ENCODE measurements at regions not wholly inside any gene's neighbourhood (a gene's known extent, or its start where the extent isn't known, plus 50 kb on each side); places are given as distances from the start of the nearest gene placed in this dataset.

- Histone ChIP-seq H3K9me3 (no peaks in the 10 kb centered on the region), H3K36me3 (no peaks in the 10 kb centered on the region), H3K27ac (no peak overlapping the region), H3K4me1 (no peaks in the 10 kb centered on the region), H3K27me3 (no peaks in the 10 kb centered on the region), H3K4me3 (no peak overlapping the region)
- TF ChIP-seq CTCF (IDR thresholded peaks at IDR 0.05) = no peak
- TF ChIP-seq POLR2A (IDR thresholded peaks at IDR 0.05) = no peak
- no peak for DNase-seq
These were observed 172.7 kb upstream of the NR5A2 start for GRCh38 chr1:199854686-199855321.

GRCh38 chr1:199855580-199855979 is 171.9 kb upstream of the NR5A2 start:
- no peaks in the 10 kb centered on the region for H3K4me1 ChIP-seq
- H3K4me3 ChIP-seq = no peak overlapping the region
- H3K36me3 ChIP-seq = no peaks in the 10 kb centered on the region
- no peaks in the 10 kb centered on the region for H3K27me3 ChIP-seq
- H3K9me3 ChIP-seq = no peaks in the 10 kb centered on the region
- TF ChIP-seq CTCF (IDR thresholded peaks at IDR 0.05) (no peak), POLR2A (IDR thresholded peaks at IDR 0.05) (no peak)
- no peak for DNase-seq
- H3K27ac ChIP-seq = no peak overlapping the region

- no peak for DNase-seq
- TF ChIP-seq CTCF (IDR thresholded peaks at IDR 0.05) (no peak), POLR2A (IDR thresholded peaks at IDR 0.05) (no peak)
- Histone ChIP-seq H3K27me3 (no peaks in the 10 kb centered on the region), H3K27ac (no peak overlapping the region), H3K4me1 (no peaks in the 10 kb centered on the region), H3K36me3 (no peaks in the 10 kb centered on the region), H3K9me3 (no peaks in the 10 kb centered on the region), H3K4me3 (no peak overlapping the region)
These were observed 171.2 kb upstream of the NR5A2 start for GRCh38 chr1:199856216-199856780.

- H3K27ac ChIP-seq = no peak overlapping the region
- TF ChIP-seq POLR2A (IDR thresholded peaks at IDR 0.05) (no peak), CTCF (IDR thresholded peaks at IDR 0.05) (no peak)
- no peaks in the 10 kb centered on the region for H3K36me3 ChIP-seq
- H3K9me3 ChIP-seq = no peaks in the 10 kb centered on the region
- no peak overlapping the region for H3K4me3 ChIP-seq
- H3K4me1 ChIP-seq = no peaks in the 10 kb centered on the region
- no peaks in the 10 kb centered on the region for H3K27me3 ChIP-seq
- DNase-seq = no peak
These were observed 170.4 kb upstream of the NR5A2 start for GRCh38 chr1:199857108-199857507.

GRCh38 chr1:199857516-199857915 is 170.0 kb upstream of the NR5A2 start:
- no peaks in the 10 kb centered on the region for H3K36me3 ChIP-seq
- H3K4me3 ChIP-seq = no peak overlapping the region
- H3K27me3 ChIP-seq = no peaks in the 10 kb centered on the region
- H3K27ac ChIP-seq = no peak overlapping the region
- H3K4me1 ChIP-seq = no peaks in the 10 kb centered on the region
- H3K9me3 ChIP-seq = no peaks in the 10 kb centered on the region
- no peak for TF ChIP-seq CTCF (IDR thresholded peaks at IDR 0.05)
- TF ChIP-seq POLR2A (IDR thresholded peaks at IDR 0.05) = no peak
- no peak for DNase-seq

Data from Peyer's patch (tissue), 4 donors.